Cardiac muscle cell (in vitro differentiated cells and primary cell): ENCODE measurements at regions not wholly inside any gene's neighbourhood (a gene's known extent, or its start where the extent isn't known, plus 50 kb on each side); places are given as distances from the start of the nearest gene placed in this dataset.
"Not testable (repeated sequence)": the region's sequence is repeated elsewhere in the genome, so short reads cannot be mapped to it uniquely, and the experiment has no call there.

Experiments used
- DNase-seq, 2 donors: peaks; one replicate each; pipeline versions ENCODE4 v3.0.0 to v3.0.0-alpha.2; 2010 to 2017; ENCODE audit warnings: low read depth in 1 of 2, low spot score in 1 of 2
- H3K27ac ChIP-seq: fragments of 200-600 bp; sonication (generic); 2 replicates; pipeline ENCODE4 v1.5.1; 2016
- H3K27me3 ChIP-seq: fragments of 200-600 bp; sonication (generic); 2 replicates; pipeline ENCODE4 v1.6.0; 2016; ENCODE audit warnings: control low read depth
- H3K36me3 ChIP-seq: fragments of 200-600 bp; sonication (generic); 2 replicates; pipeline ENCODE4 v1.5.1; 2016; ENCODE audit warnings: control low read depth
- H3K4me1 ChIP-seq: fragments of 200-600 bp; sonication (generic); 2 replicates; pipeline ENCODE4 v1.8.1; 2017; ENCODE audit warnings: low read depth, mild to moderate bottlenecking, mixed run types
- H3K4me3 ChIP-seq: fragments of 200-600 bp; sonication (generic); 2 replicates; pipeline ENCODE4 v1.5.1; 2016; ENCODE audit warnings: mild to moderate bottlenecking
- H3K9me3 ChIP-seq: fragments of 200-600 bp; sonication (generic); 2 replicates; pipeline ENCODE4 v1.5.1; 2017; ENCODE audit warnings: low read depth, mild to moderate bottlenecking, control low read depth
- CTCF ChIP-seq: IDR thresholded peaks from 2 replicates; pipeline ENCODE4 v1.5.1; 2012; ENCODE audit warnings: low read depth, mild to moderate bottlenecking, low read length

DNA sequence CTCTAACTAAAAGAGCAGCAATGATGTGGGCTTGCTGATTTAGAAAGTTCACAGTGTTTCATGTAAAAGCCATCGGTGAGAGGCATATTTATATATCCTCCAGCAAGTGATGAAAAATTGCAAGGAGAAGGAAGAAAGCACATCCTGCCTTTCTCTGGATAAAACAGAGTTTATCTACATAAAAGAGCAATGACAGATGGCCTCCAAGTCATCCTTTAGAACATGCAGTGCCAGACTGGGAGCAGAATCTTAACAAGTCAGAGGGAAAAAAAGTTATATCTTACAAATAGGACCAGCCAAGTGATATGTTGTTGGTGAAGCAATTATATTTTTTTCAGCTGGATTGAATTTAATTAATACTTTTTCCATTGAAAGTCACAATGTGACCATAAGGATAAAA, 253.8 kb upstream of the MGMT start:
- H3K9me3 ChIP-seq: no peaks in the 10 kb centered on the region
- no peak overlapping the region for H3K4me3 ChIP-seq
- no peaks in the 10 kb centered on the region for H3K36me3 ChIP-seq
- no peak for TF ChIP-seq CTCF
- H3K27ac ChIP-seq: no peak overlapping the region
- DNase-seq: no peak
- H3K4me1 ChIP-seq: no peaks in the 10 kb centered on the region
- H3K27me3 ChIP-seq: no peaks in the 10 kb centered on the region

DNA sequence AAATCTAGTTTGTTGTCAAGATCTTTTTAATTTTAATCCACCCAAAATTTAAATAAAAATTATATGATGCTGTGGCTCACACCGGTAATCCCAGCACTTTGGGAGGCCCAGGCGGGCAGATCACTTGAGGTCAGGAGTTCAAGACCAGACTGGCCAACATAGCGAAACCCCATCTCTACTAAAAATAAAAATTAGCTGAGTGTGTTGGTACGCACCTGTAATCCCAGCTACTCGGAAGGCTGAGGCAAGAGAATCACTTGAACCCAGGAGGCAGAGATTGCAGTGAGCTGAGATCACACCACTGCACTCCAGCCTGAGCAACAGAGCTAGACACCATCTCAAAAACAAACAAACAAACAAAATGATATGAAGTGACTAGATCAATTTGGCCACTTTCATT, 253.0 kb upstream of the MGMT start:
- not testable (repeated sequence) for H3K36me3 ChIP-seq, DNase-seq, H3K27ac ChIP-seq, H3K27me3 ChIP-seq, H3K4me1 ChIP-seq, H3K9me3 ChIP-seq, H3K4me3 ChIP-seq

- Histone ChIP-seq H3K27me3 (no peaks in the 10 kb centered on the region), H3K27ac (no peak overlapping the region), H3K9me3 (no peaks in the 10 kb centered on the region), H3K4me1 (no peaks in the 10 kb centered on the region), H3K36me3 (no peaks in the 10 kb centered on the region), H3K4me3 (no peak overlapping the region)
- DNase-seq: no peak
- TF ChIP-seq CTCF: no peak
These were observed 247.7 kb upstream of the MGMT start for GRCh38 chr10:129219364-129219763.

DNA sequence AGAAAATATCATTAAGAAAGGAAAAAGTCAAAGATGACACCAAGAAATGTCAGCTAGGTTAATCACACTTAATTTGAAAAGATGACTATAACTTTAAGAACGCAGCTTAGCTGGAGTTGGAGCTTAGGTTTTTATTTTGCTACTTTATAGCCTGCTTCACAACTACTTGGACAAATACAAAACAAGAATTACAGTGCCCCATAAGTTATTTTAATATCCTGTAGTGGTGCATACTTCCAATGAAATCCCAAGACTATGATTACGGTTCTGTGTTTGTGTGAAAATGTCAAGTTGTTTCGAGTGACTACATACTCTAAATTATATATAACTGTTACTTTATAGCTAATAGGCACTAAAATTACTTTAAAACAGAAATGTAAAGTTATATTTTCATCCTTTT, 244.6 kb upstream of the MGMT start:
- no peak for DNase-seq
- Histone ChIP-seq H3K27ac (no peak overlapping the region), H3K4me1 (no peaks in the 10 kb centered on the region), H3K36me3 (no peaks in the 10 kb centered on the region), H3K27me3 (no peaks in the 10 kb centered on the region), H3K4me3 (no peak overlapping the region), H3K9me3 (no peaks in the 10 kb centered on the region)
- TF ChIP-seq CTCF: no peak

DNA sequence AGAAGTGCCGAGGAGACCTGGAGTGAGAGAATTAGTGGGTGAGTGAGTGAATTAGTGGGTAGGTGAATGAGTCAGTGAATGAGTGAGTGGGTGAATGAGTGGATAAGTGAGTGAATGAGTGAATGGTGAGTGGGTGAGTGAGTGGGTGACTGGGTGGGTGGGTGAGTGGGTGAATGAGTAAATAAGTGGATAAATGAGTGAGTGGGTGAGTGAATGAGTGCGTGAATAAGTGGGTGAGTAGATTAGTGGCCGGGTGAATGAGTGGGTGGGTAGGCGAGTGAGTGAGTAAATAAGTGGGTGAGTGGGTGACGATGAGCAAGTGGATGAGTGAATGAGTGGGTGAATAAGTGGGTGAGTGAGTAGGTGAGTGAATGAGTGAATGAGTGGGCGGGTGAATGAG, 243.7 kb upstream of the MGMT start:
- H3K27me3 ChIP-seq: no peaks in the 10 kb centered on the region
- H3K36me3 ChIP-seq: no peaks in the 10 kb centered on the region
- no peaks in the 10 kb centered on the region for H3K4me1 ChIP-seq
- no peak for TF ChIP-seq CTCF
- no peaks in the 10 kb centered on the region for H3K9me3 ChIP-seq
- H3K4me3 ChIP-seq: no peak overlapping the region
- DNase-seq: no peak
- no peak overlapping the region for H3K27ac ChIP-seq

DNA sequence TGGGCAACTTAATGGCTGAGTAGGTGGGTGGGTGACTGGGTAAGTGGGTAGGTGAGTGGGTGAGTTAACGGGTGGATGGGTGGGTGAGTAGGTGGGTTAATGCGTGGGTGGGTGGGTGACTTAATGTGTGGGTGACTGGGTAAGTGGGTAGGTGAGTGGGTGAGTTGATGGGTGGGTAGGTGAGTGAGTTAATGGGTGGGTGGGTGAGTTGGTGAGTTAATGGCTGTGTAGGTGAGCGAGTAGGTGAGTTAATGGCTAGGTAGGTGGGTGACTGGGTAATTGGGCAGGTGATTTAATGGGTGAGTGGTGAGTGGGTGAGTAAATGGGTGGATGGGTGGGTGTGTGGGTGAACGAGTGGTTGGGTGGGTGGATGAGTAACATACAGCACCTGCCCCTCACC, 243.0 kb upstream of the MGMT start:
- DNase-seq: no peak
- H3K4me3 ChIP-seq: no peak overlapping the region
- H3K36me3 ChIP-seq: no peaks in the 10 kb centered on the region
- no peaks in the 10 kb centered on the region for H3K9me3 ChIP-seq
- no peaks in the 10 kb centered on the region for H3K27me3 ChIP-seq
- no peaks in the 10 kb centered on the region for H3K4me1 ChIP-seq
- TF ChIP-seq CTCF: no peak
- H3K27ac ChIP-seq: no peak overlapping the region
